Ishikawa (cell line): ENCODE measurements at regions not wholly inside any gene's neighbourhood (a gene's known extent, or its start where the extent isn't known, plus 50 kb on each side); places are given as distances from the start of the nearest gene placed in this dataset.

Experiments used
- CEBPB ChIP-seq: IDR thresholded peaks from 2 replicates; pipeline ENCODE4 v1.6.1; 2012
- CREB1 ChIP-seq: IDR thresholded peaks from 2 replicates; pipeline ENCODE4 v1.6.1; 2012; ENCODE audit warnings: low read depth
- EGR1 ChIP-seq: IDR thresholded peaks from 2 replicates; pipeline ENCODE4 v1.6.1; 2012
- EP300 ChIP-seq: IDR thresholded peaks from 2 replicates; pipeline ENCODE4 v1.6.1; 2012; ENCODE audit warnings: borderline replicate concordance
- MAX ChIP-seq: IDR thresholded peaks from 2 replicates; pipeline ENCODE4 v1.6.1; 2012
- NFIC ChIP-seq: IDR thresholded peaks from 2 replicates; pipeline ENCODE4 v1.6.1; 2012
- RAD21 ChIP-seq: IDR thresholded peaks from 2 replicates; pipeline ENCODE4 v1.6.1; 2012; ENCODE audit warnings: low read depth
- REST ChIP-seq: IDR thresholded peaks from 2 replicates; pipeline ENCODE4 v1.6.1; 2012; ENCODE audit warnings: low read depth, mild to moderate bottlenecking
- TAF1 ChIP-seq: IDR thresholded peaks from 2 replicates; pipeline ENCODE4 v1.6.1; 2012; ENCODE audit warnings: low read depth, mild to moderate bottlenecking
- TCF12 ChIP-seq: IDR thresholded peaks from 2 replicates; pipeline ENCODE4 v1.6.1; 2012; ENCODE audit warnings: low read depth
- TEAD4 ChIP-seq: IDR thresholded peaks from 2 replicates; pipeline ENCODE4 v1.6.1; 2012
- USF1 ChIP-seq: IDR thresholded peaks from 2 replicates; pipeline ENCODE4 v1.6.1; 2012
- ZBTB7A ChIP-seq: IDR thresholded peaks from 2 replicates; pipeline ENCODE4 v1.6.1; 2012; ENCODE audit warnings: low read depth

GRCh38 chr7:50920031-50920635 lies 137.4 kb upstream of the GRB10 start:
- TF ChIP-seq CREB1: no peak
- no peak for TF ChIP-seq TAF1
- no peak for TF ChIP-seq NFIC
- TF ChIP-seq EP300: no peak
- TF ChIP-seq RAD21: no peak
- no peak for TF ChIP-seq TEAD4
- TF ChIP-seq ZBTB7A: no peak
- TF ChIP-seq REST: no peak
- no peak for TF ChIP-seq EGR1
- no peak for TF ChIP-seq USF1
- TF ChIP-seq MAX: no peak
- no peak for TF ChIP-seq CEBPB
- no peak for TF ChIP-seq TCF12
